ENCODE measurements at regions not wholly inside any gene's neighbourhood (a gene's known extent, or its start where the extent isn't known, plus 50 kb on each side); places are given as distances from the start of the nearest gene placed in this dataset.

- no peak for TF ChIP-seq YY1 (IDR thresholded peaks at IDR 0.05; ENCODE audit: insufficient read depth, insufficient read length)
- no peak for TF ChIP-seq ZNF274 (IDR thresholded peaks at IDR 0.05; ENCODE audit: low read depth, low read length)
Observed at GRCh38 chr9:82108941-82109340, 120.4 kb downstream of the SPATA31D1 start.
